Smooth muscle cell (in vitro differentiated cells): ENCODE measurements at regions not wholly inside any gene's neighbourhood (a gene's known extent, or its start where the extent isn't known, plus 50 kb on each side); places are given as distances from the start of the nearest gene placed in this dataset.

ENCODE experiments used
- DNase-seq: peaks from one replicate; lab custom pipeline; 2025; ENCODE audit not compliant: unreplicated experiment; lab: John Stamatoyannopoulos, UW
- H2AFZ ChIP-seq: fragments of 200-600 bp; sonication (generic); 2 replicates; pipeline ENCODE4 v1.6.0; 2016; ENCODE audit warnings: antibody characterized with exemption, low read depth, mild to moderate bottlenecking
- H3F3A ChIP-seq: fragments of 200-600 bp; sonication (generic); 2 replicates; pipeline ENCODE4 v1.6.0; 2017; ENCODE audit warnings: antibody characterized with exemption, low read depth
- H3K27ac ChIP-seq: fragments of 200-600 bp; sonication (generic); 2 replicates; pipeline ENCODE4 v1.5.1; 2016; ENCODE audit warnings: low read depth, mild to moderate bottlenecking
- H3K27me3 ChIP-seq: fragments of 200-600 bp; sonication (generic); 2 replicates; pipeline ENCODE4 v1.6.1; 2016; ENCODE audit warnings: low read depth, mild to moderate bottlenecking
- H3K36me3 ChIP-seq: fragments of 200-600 bp; sonication (generic); 2 replicates; pipeline ENCODE4 v1.5.1; 2016; ENCODE audit warnings: low read depth
- H3K4me1 ChIP-seq: fragments of 200-600 bp; sonication (generic); 2 replicates; pipeline ENCODE4 v1.5.1; 2016; ENCODE audit warnings: low read depth
- H3K4me2 ChIP-seq: fragments of 200-600 bp; sonication (generic); 2 replicates; pipeline ENCODE4 v1.6.0; 2016; ENCODE audit warnings: mild to moderate bottlenecking
- H3K4me3 ChIP-seq: fragments of 200-600 bp; sonication (generic); 2 replicates; pipeline ENCODE4 v1.5.1; 2016; ENCODE audit warnings: mild to moderate bottlenecking
- H3K79me2 ChIP-seq: fragments of 200-600 bp; sonication (generic); 2 replicates; pipeline ENCODE4 v1.6.0; 2016; ENCODE audit warnings: low read depth, mild to moderate bottlenecking
- H3K9ac ChIP-seq: fragments of 200-600 bp; sonication (generic); 2 replicates; pipeline ENCODE4 v1.6.0; 2016; ENCODE audit warnings: low read depth
- H3K9me3 ChIP-seq: fragments of 200-600 bp; sonication (generic); replicated peaks from 2 replicates; pipeline ENCODE4 v1.5.1; 2016; ENCODE audit warnings: low read depth
- H4K20me1 ChIP-seq: fragments of 200-600 bp; sonication (generic); 2 replicates; pipeline ENCODE4 v1.6.0; 2016; ENCODE audit warnings: low read depth
- WGBS: methylation state at CpG from one replicate; pipeline ENCODE4 v1.1.7; 2016; ENCODE audit warnings: low lambda C conversion rate; 5-methylcytosine and 5-hydroxymethylcytosine counted together
- TF ChIP-seq, protein P1 (sequence below): fragments of 200-600 bp; sonication (generic); IDR thresholded peaks from 2 replicates; pipeline ENCODE4 v1.5.1; 2017; ENCODE audit warnings: borderline replicate concordance, mild to moderate bottlenecking, antibody characterized with exemption; ENCODE audit not compliant: insufficient read depth, poor library complexity, severe bottlenecking

DNA sequence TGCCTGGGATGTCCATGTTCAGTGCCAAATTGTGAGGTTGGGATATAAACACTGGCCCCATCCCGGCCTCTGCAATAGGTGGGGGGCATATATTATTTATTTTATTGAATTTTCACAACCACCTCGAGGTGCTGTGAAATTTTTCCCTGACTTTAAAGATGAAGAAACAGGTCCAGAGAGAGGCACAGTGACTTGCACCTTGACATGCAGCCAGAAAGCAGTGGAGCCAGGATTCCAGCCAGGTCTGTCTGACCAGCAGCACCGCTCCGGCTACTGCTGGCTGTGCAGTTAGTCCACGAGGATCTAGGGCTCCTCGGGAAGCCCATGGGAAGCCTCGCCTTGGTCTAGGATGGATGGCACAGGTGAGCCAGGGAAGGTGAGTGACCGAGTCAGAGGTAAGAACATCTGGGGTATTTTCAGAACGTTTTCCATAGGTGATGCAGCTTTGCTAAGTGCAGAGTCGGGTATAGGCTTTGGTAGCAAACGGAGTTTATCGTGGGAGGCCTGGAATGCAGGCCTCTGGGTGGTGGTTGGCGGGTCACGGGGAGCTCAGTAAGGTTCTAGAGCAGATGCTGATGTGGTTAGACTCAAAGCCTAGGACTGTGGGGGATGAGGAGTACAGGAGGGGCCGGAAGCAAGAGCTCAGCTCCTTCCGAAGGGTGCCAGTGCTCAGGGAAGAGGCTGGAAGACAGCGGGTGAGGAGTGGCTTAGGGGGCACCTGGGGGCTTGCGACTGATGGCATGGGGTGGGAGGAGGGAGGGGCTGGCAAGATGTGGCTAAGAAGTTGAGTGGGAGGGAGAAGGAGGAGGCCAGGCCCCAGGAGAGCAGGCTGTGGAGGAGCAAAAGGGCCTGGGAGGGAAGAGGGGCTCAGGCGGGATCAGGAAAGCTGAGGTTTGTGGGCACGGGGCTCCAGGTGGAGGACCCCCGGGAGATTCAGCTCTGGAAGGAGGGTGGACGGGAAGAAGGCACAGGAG, 107.7 kb upstream of the LRPAP1 start:
- Histone ChIP-seq H3K79me2 (no peaks in the 10 kb centered on the region), H3F3A (no peaks in the 10 kb centered on the region), H2AFZ (no peak overlapping the region), H4K20me1 (no peaks in the 10 kb centered on the region), H3K4me1 (no peaks in the 10 kb centered on the region), H3K27ac (peak overlapping the region; percentile 70), H3K27me3 (no peaks in the 10 kb centered on the region), H3K9ac (peak overlapping the region; percentile 57), H3K9me3 (no peaks in the 10 kb centered on the region), H3K4me2 (peak overlapping the region; percentile 67), H3K36me3 (no peaks in the 10 kb centered on the region), H3K4me3 (no peak overlapping the region)
- DNase-seq = no peak
- TF ChIP-seq, protein P1, sequence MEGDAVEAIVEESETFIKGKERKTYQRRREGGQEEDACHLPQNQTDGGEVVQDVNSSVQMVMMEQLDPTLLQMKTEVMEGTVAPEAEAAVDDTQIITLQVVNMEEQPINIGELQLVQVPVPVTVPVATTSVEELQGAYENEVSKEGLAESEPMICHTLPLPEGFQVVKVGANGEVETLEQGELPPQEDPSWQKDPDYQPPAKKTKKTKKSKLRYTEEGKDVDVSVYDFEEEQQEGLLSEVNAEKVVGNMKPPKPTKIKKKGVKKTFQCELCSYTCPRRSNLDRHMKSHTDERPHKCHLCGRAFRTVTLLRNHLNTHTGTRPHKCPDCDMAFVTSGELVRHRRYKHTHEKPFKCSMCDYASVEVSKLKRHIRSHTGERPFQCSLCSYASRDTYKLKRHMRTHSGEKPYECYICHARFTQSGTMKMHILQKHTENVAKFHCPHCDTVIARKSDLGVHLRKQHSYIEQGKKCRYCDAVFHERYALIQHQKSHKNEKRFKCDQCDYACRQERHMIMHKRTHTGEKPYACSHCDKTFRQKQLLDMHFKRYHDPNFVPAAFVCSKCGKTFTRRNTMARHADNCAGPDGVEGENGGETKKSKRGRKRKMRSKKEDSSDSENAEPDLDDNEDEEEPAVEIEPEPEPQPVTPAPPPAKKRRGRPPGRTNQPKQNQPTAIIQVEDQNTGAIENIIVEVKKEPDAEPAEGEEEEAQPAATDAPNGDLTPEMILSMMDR = no peak
- WGBS = 75% methylated on average over 20 of the region's 22 CpGs

DNA sequence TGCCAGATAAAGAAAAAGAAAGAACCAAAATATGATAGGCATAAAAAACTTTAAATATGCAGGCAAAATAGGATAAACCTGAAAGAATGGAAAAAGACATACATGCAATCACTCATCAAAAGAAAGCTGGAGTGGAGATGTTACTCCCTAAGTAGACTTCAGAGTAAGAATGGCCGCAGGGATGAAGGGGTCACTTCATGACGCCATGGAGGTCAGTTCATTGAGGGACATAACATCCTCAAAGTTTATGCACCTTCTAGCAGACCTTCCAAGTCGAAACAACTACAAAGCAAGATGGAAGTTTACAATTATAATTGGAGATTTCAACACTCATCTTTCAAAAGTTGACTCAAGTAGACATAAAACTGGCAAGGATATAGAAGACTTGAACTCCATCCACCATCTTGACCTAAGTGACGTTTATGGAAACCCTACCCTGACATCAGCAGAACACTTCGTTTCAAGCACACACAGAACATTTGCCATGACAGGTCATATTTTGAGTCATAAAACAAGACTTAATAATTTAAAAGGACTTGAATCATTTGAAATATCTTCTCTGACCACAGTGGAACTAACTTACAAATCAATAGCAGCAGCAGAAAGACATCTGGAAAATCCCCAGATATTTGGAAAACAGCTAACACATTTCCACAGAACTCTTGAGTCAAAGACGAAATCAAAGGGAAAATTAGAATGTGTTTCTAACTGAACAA, 106.0 kb upstream of the LRPAP1 start:
- Histone ChIP-seq H3K36me3 (no peaks in the 10 kb centered on the region), H3K27me3 (no peaks in the 10 kb centered on the region), H3F3A (no peaks in the 10 kb centered on the region), H3K9ac (no peak overlapping the region), H3K4me2 (no peak overlapping the region), H2AFZ (no peak overlapping the region), H3K4me3 (no peak overlapping the region), H3K9me3 (no peaks in the 10 kb centered on the region), H3K27ac (no peak overlapping the region), H3K79me2 (no peaks in the 10 kb centered on the region), H4K20me1 (no peaks in the 10 kb centered on the region), H3K4me1 (no peaks in the 10 kb centered on the region)
- no peak for DNase-seq
- WGBS = 90% methylated on average over 6 of the region's 6 CpGs
- TF ChIP-seq, protein P1 = no peak

DNA sequence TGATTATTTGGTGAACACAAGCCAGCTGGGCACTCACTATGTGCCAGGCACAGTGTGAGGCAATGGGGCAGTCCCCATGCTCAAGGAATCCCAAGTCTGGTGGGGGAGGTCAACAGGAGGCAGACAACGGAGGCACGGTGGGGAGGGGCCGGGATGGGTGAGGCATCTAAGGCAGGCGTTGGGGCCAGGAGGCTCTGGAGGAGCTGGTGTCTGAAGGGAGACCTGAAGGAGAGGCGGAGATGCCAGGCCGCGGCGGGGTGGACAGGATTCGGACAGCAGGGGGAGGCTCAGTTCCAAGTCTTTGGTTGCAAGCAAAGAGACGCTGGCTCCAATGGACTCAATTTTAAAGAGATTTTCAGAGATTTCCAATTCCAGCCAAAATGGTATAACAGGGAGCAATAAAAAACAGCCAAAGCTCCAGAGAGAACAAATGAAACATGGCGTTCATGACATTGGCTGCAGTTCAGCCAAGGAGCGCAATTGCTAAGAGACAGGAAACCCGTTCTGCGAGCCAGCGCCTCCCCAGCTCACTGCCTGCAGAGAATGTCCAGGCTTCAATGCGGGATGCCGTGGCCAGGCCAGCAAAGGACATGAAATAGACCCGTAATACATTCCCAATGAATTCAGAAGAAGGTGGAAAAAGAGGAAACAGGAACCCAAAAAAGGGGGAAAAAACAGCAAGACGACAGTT, 105.2 kb upstream of the LRPAP1 start:
- H3K36me3 ChIP-seq = no peaks in the 10 kb centered on the region
- TF ChIP-seq, protein P1 = no peak
- no peaks in the 10 kb centered on the region for H3K9me3 ChIP-seq
- no peaks in the 10 kb centered on the region for H3K4me1 ChIP-seq
- no peaks in the 10 kb centered on the region for H4K20me1 ChIP-seq
- 87% methylated on average over 19 of the region's 19 CpGs for WGBS
- no peak for DNase-seq
- H3K27me3 ChIP-seq = no peaks in the 10 kb centered on the region
- H3K4me3 ChIP-seq = no peak overlapping the region
- no peak overlapping the region for H3K9ac ChIP-seq
- no peaks in the 10 kb centered on the region for H3K79me2 ChIP-seq
- H3K27ac ChIP-seq = no peak overlapping the region
- H3F3A ChIP-seq = no peaks in the 10 kb centered on the region
- no peak overlapping the region for H2AFZ ChIP-seq
- no peak overlapping the region for H3K4me2 ChIP-seq
